Aorta (tissue), 5 donors: ENCODE measurements at regions not wholly inside any gene's neighbourhood (a gene's known extent, or its start where the extent isn't known, plus 50 kb on each side); places are given as distances from the start of the nearest gene placed in this dataset.

ENCODE experiments used
- ATAC-seq: fragments of 200-7000 bp; cut with Tn5 transposase; one replicate; pipeline ENCODE4 v1.9.1; 2022; ENCODE audit warnings: moderate library complexity; ENCODE audit not compliant: low FRiP score
- DNase-seq, 2 donors: peaks; one replicate each; pipeline ENCODE4 v3.0.0-alpha.2; 2020
- H3K27ac ChIP-seq, 2 donors: one replicate each; pipeline ENCODE4 v1.5.1; 2013; ENCODE audit warnings: low read length in 2 of 2, mild to moderate bottlenecking in 2 of 2, moderate library complexity in 2 of 2, control low read depth in 1 of 2, inconsistent platforms in 1 of 2, low read depth in 1 of 2
- H3K27me3 ChIP-seq, 2 donors: one replicate each; pipeline ENCODE4 v1.6.1; 2013; ENCODE audit warnings: control low read depth in 1 of 2, low read length in 1 of 2, mild to moderate bottlenecking in 1 of 2, moderate library complexity in 1 of 2; ENCODE audit not compliant: insufficient read depth in 2 of 2, control insufficient read depth in 1 of 2
- H3K36me3 ChIP-seq, 2 donors: one replicate each; pipeline ENCODE4 v1.6.1; 2013; ENCODE audit warnings: control low read depth in 1 of 2, low read length in 1 of 2, mild to moderate bottlenecking in 1 of 2; ENCODE audit not compliant: insufficient read depth in 2 of 2, control insufficient read depth in 1 of 2
- H3K4me1 ChIP-seq, 2 donors: one replicate each; pipeline ENCODE4 v1.6.1; 2013; ENCODE audit warnings: low read length in 2 of 2, control low read depth in 1 of 2, mild to moderate bottlenecking in 1 of 2, moderate library complexity in 1 of 2; ENCODE audit not compliant: insufficient read depth in 2 of 2, control insufficient read depth in 1 of 2
- H3K4me3 ChIP-seq, 2 donors: one replicate each; pipeline ENCODE4 v1.5.1; 2013; ENCODE audit warnings: low read length in 2 of 2, control low read depth in 1 of 2, mild to moderate bottlenecking in 1 of 2
- H3K9me3 ChIP-seq: one replicate; pipeline ENCODE4 v1.6.1; 2013; ENCODE audit warnings: mild to moderate bottlenecking, low read length; ENCODE audit not compliant: control insufficient read depth
- WGBS, 2 donors: extraction: QIAGEN DNeasy Blood & Tissue Kit; methylation state at CpG; one replicate each; pipeline ENCODE4 v1.1.7; 2013; 5-methylcytosine and 5-hydroxymethylcytosine counted together
- intact Hi-C, 2 donors: fragments of 100-400 bp; cut with DNase I; formaldehyde crosslinking; loops; one replicate each; pipeline versions ENCODE4 v1.14.2 to v1.15.0; 2022
- donor health status: healthy with polysubstance abuse.
- donor health status: Bipolar disorder and iron deficiency.
- donor health status: DM: no; HTN: no; CAD: no.
- donor health status: DM: no; HTN: no; CAD: no.
- donor health status: DM: yes; HTN: yes; CAD: no.

DNA sequence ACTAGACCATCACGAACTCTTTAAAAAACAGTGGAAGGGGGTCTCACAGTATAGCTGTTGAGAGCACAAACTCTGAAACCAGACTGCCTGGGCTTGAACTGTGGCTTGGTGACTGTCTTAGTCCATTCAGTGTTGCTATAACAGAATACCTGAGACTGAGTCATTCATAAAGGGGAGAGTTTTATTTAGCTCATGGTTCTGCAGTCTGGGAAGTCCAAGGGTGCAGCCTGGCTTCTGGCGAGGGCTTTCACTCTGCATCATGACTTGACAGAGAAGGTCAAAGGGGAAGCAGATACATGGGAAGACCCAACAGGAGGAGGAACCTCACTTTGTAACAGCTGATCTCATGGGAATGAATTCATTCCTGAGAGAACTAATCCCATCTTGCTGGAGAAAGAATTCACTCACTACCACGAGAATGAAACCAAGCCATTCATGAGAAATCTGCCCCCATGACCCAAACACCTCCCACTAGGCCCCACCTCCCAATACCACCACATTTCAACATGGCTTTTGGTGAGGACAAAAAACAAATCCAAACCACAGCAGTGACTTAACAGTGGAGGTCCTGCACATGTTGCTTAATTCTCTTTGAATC lies 116.7 kb upstream of the STOX2 start:
- no peak for DNase-seq
- Histone ChIP-seq H3K27me3 (no peaks in the 10 kb centered on the region), H3K4me1 (no peaks in the 10 kb centered on the region), H3K9me3 (peaks cover 11% of the 10 kb centered on the region), H3K36me3 (no peaks in the 10 kb centered on the region), H3K4me3 (no peak overlapping the region), H3K27ac (no peak overlapping the region)
- intact Hi-C loops = no loop called here
- ATAC-seq = no peak
- WGBS, 2 donors = 67 to 86% methylated on average over 3 of the region's 3 CpGs

DNA sequence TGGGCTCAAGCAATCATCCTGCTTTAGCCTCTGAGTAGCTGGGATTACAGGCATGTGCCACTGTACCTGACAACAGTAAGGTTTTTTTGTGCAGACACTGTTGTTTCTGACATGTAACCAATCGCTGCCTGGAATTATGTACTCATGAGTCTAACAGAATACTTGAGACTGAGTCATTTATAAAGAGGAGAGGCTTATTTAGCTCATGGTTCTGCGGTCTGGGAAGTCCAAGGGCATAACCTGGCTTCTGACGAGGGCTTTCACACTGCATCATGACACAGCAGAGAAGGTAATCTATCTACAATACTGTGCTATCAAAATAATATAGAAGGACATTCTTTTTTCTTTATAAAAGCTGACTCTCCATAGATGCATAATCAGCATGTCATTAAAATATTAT lies 115.5 kb upstream of the STOX2 start:
- 89 to 90% methylated on average over 3 of the region's 3 CpGs for WGBS, 2 donors
- no peak for ATAC-seq
- no peak for DNase-seq

DNA sequence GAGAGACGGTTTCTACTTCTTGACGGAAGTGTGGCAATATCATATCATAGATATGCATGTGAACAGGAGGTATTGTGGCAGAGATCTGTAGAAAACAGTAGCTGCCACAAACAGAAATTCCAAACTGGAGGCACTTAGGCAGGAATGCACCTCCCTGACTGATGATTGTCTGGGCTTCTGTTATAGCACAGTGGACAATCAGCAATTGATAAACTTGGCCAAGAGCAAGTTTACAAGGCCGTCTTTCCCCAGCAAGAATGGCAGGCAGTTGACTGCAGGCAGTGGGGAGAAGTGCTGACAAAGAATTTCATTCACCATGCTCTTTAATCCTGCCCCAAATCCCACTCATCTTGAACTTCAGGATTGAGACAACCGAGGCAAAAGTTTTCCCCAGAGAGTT lies 114.4 kb upstream of the STOX2 start:
- H3K27me3 ChIP-seq = no peaks in the 10 kb centered on the region
- 76 to 79% methylated on average over 4 of the region's 4 CpGs for WGBS, 2 donors
- H3K4me3 ChIP-seq = no peak overlapping the region
- DNase-seq (no peak), ATAC-seq (no peak)
- no peak overlapping the region for H3K27ac ChIP-seq
- no peaks in the 10 kb centered on the region for H3K36me3 ChIP-seq
- intact Hi-C loops = no loop called here
- no peaks in the 10 kb centered on the region for H3K4me1 ChIP-seq
- peaks cover 11% of the 10 kb centered on the region for H3K9me3 ChIP-seq

More for the DNA sequence above, 115.5 kb upstream of the STOX2 start:
- Histone ChIP-seq H3K9me3 (peaks cover 11% of the 10 kb centered on the region), H3K4me3 (no peak overlapping the region), H3K27me3 (no peaks in the 10 kb centered on the region), H3K27ac (no peak overlapping the region), H3K4me1 (no peaks in the 10 kb centered on the region), H3K36me3 (no peaks in the 10 kb centered on the region)
- intact Hi-C loops = no loop called here

DNA sequence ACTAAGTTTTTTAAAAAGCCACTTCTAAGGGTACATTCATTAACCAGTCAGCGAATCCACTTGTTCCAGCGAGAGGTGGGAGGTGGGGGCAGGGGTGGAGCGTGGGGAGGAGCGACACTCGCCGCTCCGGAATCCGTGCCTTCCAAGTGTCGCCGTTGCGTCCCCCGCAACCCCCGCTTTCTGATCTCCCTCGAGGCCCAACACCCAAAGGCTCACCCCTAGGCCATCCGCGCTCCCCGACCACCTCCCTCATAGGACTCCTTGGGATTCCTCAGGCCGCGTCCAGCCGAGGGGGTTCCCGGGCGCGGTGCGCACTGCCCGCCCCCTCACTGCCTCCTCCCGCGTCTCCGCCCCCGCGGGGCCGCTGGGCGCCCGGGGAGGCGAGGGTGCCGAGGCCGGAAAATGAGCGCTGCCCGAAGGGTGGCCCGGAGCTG lies 108.1 kb upstream of the STOX2 start:
- intact Hi-C loops = no loop called here

DNA sequence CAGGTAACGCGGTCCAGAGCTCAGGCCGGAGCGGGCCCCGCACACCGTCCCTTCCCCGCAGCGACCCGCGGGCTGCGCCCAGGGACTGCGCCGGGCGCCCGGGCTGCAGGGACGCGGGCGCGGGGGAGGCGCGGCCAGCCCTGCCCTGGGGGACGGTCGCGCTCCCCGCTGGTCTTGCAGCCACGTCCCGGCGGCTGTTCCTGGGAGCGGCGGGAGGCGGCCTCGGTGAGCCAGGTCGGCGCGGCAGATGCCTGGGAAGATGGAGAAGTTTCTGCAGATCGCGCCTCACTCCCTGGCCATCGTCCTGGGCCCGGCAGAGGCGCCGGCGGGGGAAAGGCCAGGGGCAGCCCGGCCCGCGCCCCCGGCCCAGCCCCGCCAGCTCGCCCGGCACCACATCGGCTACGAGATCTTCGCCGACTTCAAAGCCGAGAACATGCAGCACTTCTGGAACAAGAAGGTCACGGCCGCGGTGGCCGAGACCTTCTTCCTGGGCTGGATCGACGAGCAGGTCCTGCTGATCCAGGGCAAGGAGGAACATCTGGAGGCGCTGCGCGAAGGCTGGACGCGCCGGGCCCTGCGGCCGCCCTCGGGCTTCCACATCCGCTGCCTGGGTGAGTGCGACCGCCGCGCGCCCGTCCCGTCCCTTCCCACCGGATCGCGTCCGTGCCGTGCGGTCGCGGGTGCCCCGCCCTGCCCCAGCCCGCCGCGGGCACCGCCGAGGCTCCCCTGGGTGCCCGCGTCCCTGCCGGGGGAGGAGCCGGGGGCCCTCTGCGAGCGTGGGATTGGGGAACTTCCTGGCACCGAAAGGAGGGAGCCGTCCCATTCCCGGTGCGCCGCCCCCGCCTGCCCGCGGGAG lies 107.4 kb upstream of the STOX2 start:
- H3K4me3 ChIP-seq = peak overlapping the region in 1 of 2 donors; percentile 22
- no peak overlapping the region for H3K27ac ChIP-seq
- peaks cover 3% of the 10 kb centered on the region for H3K9me3 ChIP-seq
- no peaks in the 10 kb centered on the region for H3K4me1 ChIP-seq
- intact Hi-C loops = no loop called here
- 0% methylated on average over 51 to 105 of the region's 105 CpGs for WGBS, 2 donors
- peak; percentile 54 for ATAC-seq
- no peaks in the 10 kb centered on the region for H3K27me3 ChIP-seq
- H3K36me3 ChIP-seq = no peaks in the 10 kb centered on the region
- no peak for DNase-seq

More for the DNA sequence above, 108.1 kb upstream of the STOX2 start:
- DNase-seq (no peak), ATAC-seq (peak; percentile 53)
- Histone ChIP-seq H3K27ac (no peak overlapping the region), H3K36me3 (no peaks in the 10 kb centered on the region), H3K4me3 (peak overlapping the region in 1 of 2 donors; percentile 22), H3K27me3 (no peaks in the 10 kb centered on the region), H3K9me3 (peaks cover 3% of the 10 kb centered on the region), H3K4me1 (no peaks in the 10 kb centered on the region)
- 0 to 1% methylated on average over 33 to 39 of the region's 39 CpGs for WGBS, 2 donors

DNA sequence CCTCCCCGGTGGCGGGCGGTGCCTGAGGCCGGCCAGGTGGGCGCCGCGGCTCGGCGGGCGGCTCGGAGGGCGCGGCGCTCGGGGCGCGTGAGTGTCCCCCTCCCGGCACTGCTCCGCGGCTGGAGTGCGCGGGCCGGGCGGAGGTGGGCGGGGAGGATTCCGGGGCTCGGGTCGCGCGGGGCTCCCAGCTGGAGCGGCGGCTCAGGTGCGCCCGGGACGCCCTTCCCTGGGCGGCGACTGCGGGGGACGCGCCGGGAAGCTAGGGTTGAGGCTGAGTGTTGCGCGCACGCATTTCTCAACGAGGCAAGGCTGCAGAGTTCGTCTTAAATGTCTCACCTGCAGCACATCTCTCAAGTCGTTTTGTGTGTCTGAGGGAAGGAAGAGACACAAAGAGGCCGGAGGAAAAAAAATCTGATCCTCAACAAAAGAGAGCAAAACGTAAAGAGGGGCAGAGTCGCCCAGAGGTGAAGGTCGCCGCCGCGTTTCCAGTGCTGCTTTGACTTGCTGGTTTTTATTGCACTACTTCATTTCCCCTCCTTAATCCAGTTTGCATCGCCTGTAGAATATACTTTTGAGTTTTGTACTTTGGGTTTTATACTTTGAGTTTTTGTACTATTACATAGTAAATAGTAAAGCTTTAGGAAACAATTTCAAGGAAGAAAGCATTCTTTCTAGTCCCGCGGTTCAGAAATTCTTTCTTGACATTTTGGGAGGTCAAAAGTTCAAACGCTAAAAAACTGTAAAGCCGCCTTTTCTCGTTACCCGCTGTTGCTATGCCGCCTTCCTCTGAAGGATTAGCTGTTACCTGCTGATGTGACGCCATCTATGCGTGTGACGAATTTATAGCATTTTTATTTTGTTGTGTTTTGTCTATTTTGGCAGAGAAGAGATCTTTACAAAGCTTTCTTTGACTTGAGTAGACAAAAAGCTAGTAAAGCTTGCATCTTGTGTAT lies 106.5 kb upstream of the STOX2 start:
- WGBS, 2 donors = 19 to 26% methylated on average over 45 to 65 of the region's 65 CpGs
- intact Hi-C loops = no loop called here
- H3K27me3 ChIP-seq = no peaks in the 10 kb centered on the region
- no peaks in the 10 kb centered on the region for H3K36me3 ChIP-seq
- H3K27ac ChIP-seq = no peak overlapping the region
- no peak for DNase-seq
- H3K4me3 ChIP-seq = peak overlapping the region; percentile 22 to 31
- ATAC-seq = no peak
- no peaks in the 10 kb centered on the region for H3K9me3 ChIP-seq
- no peaks in the 10 kb centered on the region for H3K4me1 ChIP-seq

DNA sequence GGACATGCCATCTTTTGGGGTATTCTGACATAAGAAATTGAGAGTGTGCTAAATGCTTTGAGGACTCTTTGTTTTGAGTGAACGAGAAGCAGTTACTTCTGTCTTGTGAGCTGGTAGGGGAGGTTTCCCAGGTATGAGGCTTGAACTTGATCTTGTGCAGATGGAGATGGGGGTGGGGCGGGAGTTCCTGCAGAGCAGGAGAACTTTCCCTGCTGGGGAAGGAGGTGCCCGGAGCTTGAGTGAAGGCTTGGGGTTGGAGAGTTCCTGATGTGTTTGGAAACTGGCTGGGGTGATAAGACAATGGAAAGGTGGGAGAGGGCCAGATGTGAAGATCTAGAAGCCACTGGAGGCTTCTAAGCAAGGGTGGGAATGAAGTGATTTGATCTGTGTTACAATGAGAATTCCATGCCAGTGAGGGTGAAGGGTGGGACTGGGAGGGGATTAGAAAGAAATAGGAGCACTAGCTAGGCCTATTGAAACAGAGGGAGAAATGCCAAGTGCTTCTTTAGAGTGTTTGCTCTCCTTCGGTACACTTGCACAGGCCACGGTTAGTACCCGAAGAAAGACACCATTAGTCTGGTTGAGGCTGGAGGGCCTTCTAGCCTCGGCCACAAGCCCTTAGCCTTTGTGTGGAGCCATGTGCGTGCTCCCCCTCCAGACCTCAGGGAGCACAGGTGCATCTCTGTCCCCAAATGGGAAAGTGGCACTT lies 103.5 kb upstream of the STOX2 start:
- 88 to 90% methylated on average over 8 of the region's 8 CpGs for WGBS, 2 donors

DNA sequence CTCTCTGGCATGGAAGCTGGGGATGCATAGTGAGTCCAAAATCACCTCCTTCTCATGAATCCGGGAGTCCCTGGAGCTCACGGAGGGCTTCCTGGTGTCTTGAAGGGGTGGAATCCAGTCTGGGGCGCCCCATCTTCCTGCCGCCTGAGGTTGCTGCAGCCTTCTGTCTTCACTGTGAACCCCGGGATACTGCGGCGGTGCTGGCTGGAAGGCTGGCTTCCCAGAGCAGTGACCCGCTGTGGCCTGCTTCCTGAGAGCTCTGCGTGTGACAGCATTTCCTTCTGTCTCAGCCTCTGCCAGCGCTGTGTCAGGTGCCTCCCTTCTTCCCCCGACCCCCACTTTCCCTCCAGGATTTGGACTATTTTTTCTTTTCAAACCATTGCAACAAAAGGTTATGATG lies 98.8 kb upstream of the STOX2 start:
- ATAC-seq (no peak), DNase-seq (no peak)
- Histone ChIP-seq H3K4me1 (no peaks in the 10 kb centered on the region), H3K9me3 (peaks cover 3% of the 10 kb centered on the region), H3K4me3 (no peak overlapping the region), H3K36me3 (no peaks in the 10 kb centered on the region), H3K27me3 (no peaks in the 10 kb centered on the region), H3K27ac (no peak overlapping the region)
- intact Hi-C loops = no loop called here
- WGBS, 2 donors = 90% methylated on average over 11 of the region's 11 CpGs

More for the DNA sequence above, 103.5 kb upstream of the STOX2 start:
- no peaks in the 10 kb centered on the region for H3K4me1 ChIP-seq
- no peak overlapping the region for H3K27ac ChIP-seq
- ATAC-seq (no peak), DNase-seq (no peak)
- no peaks in the 10 kb centered on the region for H3K9me3 ChIP-seq
- H3K36me3 ChIP-seq = no peaks in the 10 kb centered on the region
- H3K4me3 ChIP-seq = no peak overlapping the region
- intact Hi-C loops = no loop called here
- no peaks in the 10 kb centered on the region for H3K27me3 ChIP-seq
